HCT116 (cell line): ENCODE measurements at regions not wholly inside any gene's neighbourhood (a gene's known extent, or its start where the extent isn't known, plus 50 kb on each side); places are given as distances from the start of the nearest gene placed in this dataset.

Source experiments
- ATAC-seq: fragments of 200-7000 bp; cut with Tn5 transposase; 2 replicates; pipeline ENCODE4 v1.9.1; 2020; ENCODE audit warnings: mild to moderate bottlenecking, moderate library complexity
- BruUV-seq: library from RNA; stranded (reverse); fragments of 400-500 nt; replicated peaks from 2 replicates; lab custom pipeline; 2021; lab: Mats Ljungman, UMichigan
- CTCF ChIA-PET: fragments of 300-600 bp; sonication (Branson Sonifier 250); formaldehyde crosslinking; loops from one replicate; lab custom pipeline; 2021; ENCODE audit warnings: antibody characterized with exemption; lab: Charles Lee
- POLR2A ChIA-PET: fragments of 300-600, 350-600 bp; sonication (Branson Sonifier 250); formaldehyde crosslinking; loops from one replicate; lab custom pipeline; 2021; ENCODE audit warnings: antibody characterized with exemption; lab: Charles Lee
- RAD21 ChIA-PET, 2 experiments: fragments of 300-600 bp; sonication (Branson Sonifier 250); formaldehyde crosslinking; loops; one replicate each; lab custom pipeline; 2023; ENCODE audit warnings: low total read pairs in 2 of 2; ENCODE audit not compliant: uncharacterized antibody in 2 of 2, unreplicated experiment in 2 of 2, low non-redundant PET in 1 of 2; lab: Charles Lee
- DNase-seq: peaks from one replicate; pipeline ENCODE4 v3.0.0-alpha.2; 2010; ENCODE audit warnings: low read depth, low spot score
- H2AFZ ChIP-seq: fragments of 200-600 bp; shearing (Covaris generic), sonication (generic); 2 replicates; pipeline ENCODE4 v1.6.1; 2017; ENCODE audit warnings: low read depth, mixed run types, mixed read lengths, antibody characterized with exemption, low read length; ENCODE audit not compliant: poor library complexity, severe bottlenecking
- H3K27ac ChIP-seq: 2 replicates; pipeline ENCODE4 v1.5.1; 2012; ENCODE audit warnings: low read depth, low read length
- H3K27me3 ChIP-seq: fragments of 200-600 bp; sonication (generic); 2 replicates; pipeline ENCODE4 v1.6.1; 2016; ENCODE audit warnings: mixed run types, low read length, mixed read lengths; ENCODE audit not compliant: insufficient read depth
- H3K36me3 ChIP-seq, 2 experiments: fragments of 200-500 bp in 1 of 2; fragments of 200-600 bp in 1 of 2; sonication (Bioruptor generic) in 1 of 2; sonication (generic) in 1 of 2; 2 replicates each; pipeline versions ENCODE4 v1.5.1 to v1.6.1; 2014 to 2016; ENCODE audit warnings: low read length in 2 of 2, inconsistent platforms in 1 of 2, mixed read lengths in 1 of 2, mixed run types in 1 of 2; ENCODE audit not compliant: insufficient read depth in 2 of 2, control insufficient read depth in 1 of 2
- H3K4me1 ChIP-seq, 2 experiments: fragments of 200-600 bp in 1 of 2; sonication (generic) in 1 of 2; 2 replicates each; pipeline versions ENCODE4 v1.5.1 to v1.6.1; 2012 to 2017; ENCODE audit warnings: low read length in 2 of 2, inconsistent platforms in 1 of 2, mild to moderate bottlenecking in 1 of 2, mixed read lengths in 1 of 2, mixed run types in 1 of 2, moderate library complexity in 1 of 2; ENCODE audit not compliant: insufficient read depth in 2 of 2, control insufficient read depth in 1 of 2
- H3K4me2 ChIP-seq: fragments of 200-600 bp; sonication (generic); 2 replicates; pipeline ENCODE4 v1.6.1; 2017; ENCODE audit warnings: mixed run types, low read length, mixed read lengths
- H3K4me3 ChIP-seq, 2 experiments: fragments of 200-600 bp in 1 of 2; sonication (generic) in 1 of 2; replicated peaks in 1 of 2; 2 replicates each; pipeline ENCODE4 v1.5.1; 2011 to 2016; ENCODE audit warnings: low read length in 2 of 2, control low read depth in 1 of 2, low read depth in 1 of 2, mild to moderate bottlenecking in 1 of 2, mixed read lengths in 1 of 2, mixed run types in 1 of 2
- H3K79me2 ChIP-seq: fragments of 200-600 bp; sonication (generic); 2 replicates; pipeline ENCODE4 v1.6.1; 2017; ENCODE audit warnings: mild to moderate bottlenecking, mixed run types, low read length, moderate library complexity, mixed read lengths; ENCODE audit not compliant: insufficient read depth
- H3K9ac ChIP-seq: fragments of 200-600 bp; sonication (generic); 2 replicates; pipeline ENCODE4 v1.6.1; 2016; ENCODE audit warnings: low read length, mixed read lengths
- H3K9me2 ChIP-seq: fragments of 200-600 bp; sonication (generic), shearing (Covaris generic); 2 replicates; pipeline ENCODE4 v1.6.1; 2017; ENCODE audit warnings: mixed run types, mild to moderate bottlenecking, moderate library complexity; ENCODE audit not compliant: insufficient read depth
- H3K9me3 ChIP-seq, 2 experiments: fragments of 200-500 bp in 1 of 2; fragments of 200-600 bp in 1 of 2; sonication (Bioruptor generic) in 1 of 2; sonication (generic) in 1 of 2; 2 replicates each; pipeline ENCODE4 v1.6.1; 2014 to 2017; ENCODE audit warnings: low read length in 2 of 2, mixed read lengths in 2 of 2, inconsistent platforms in 1 of 2, low read depth in 1 of 2, mild to moderate bottlenecking in 1 of 2, mixed run types in 1 of 2, moderate library complexity in 1 of 2; ENCODE audit not compliant: control insufficient read depth in 1 of 2, insufficient read depth in 1 of 2
- H4K20me1 ChIP-seq: fragments of 200-600 bp; sonication (generic), shearing (Covaris generic); 2 replicates; pipeline ENCODE4 v1.6.1; 2017; ENCODE audit warnings: mixed run types, mild to moderate bottlenecking, moderate library complexity; ENCODE audit not compliant: insufficient read depth
- CEBPB ChIP-seq: IDR thresholded peaks from 2 replicates; pipeline ENCODE4 v1.6.1; 2012; ENCODE audit warnings: low read depth
- ELF1 ChIP-seq: IDR thresholded peaks from 2 replicates; pipeline ENCODE4 v1.6.1; 2012; ENCODE audit warnings: low read depth, borderline replicate concordance
- EZH2 ChIP-seq: fragments of 200-600 bp; sonication (generic); IDR thresholded peaks from 2 replicates; pipeline ENCODE4 v1.6.1; 2017; ENCODE audit warnings: antibody characterized with exemption, mixed run types
- EZH2phosphoT487 ChIP-seq: fragments of 200-600 bp; IDR thresholded peaks from 2 replicates; pipeline ENCODE4 v1.6.1; 2018; ENCODE audit warnings: antibody characterized with exemption, borderline replicate concordance
- FOSL1 ChIP-seq: IDR thresholded peaks from 2 replicates; pipeline ENCODE4 v1.6.1; 2012; ENCODE audit warnings: low read depth
- JUND ChIP-seq: IDR thresholded peaks from 2 replicates; pipeline ENCODE4 v1.6.1; 2012
- POLR2A ChIP-seq: IDR thresholded peaks from 2 replicates; pipeline ENCODE4 v1.7.0; 2011; ENCODE audit warnings: borderline replicate concordance; ENCODE audit not compliant: insufficient read depth, insufficient read length; ENCODE audit errors: extremely low read depth
- POLR2AphosphoS5 ChIP-seq: IDR thresholded peaks from 2 replicates; pipeline ENCODE4 v1.6.1; 2011; ENCODE audit warnings: mild to moderate bottlenecking, low read depth, low read length, moderate library complexity
- SP1 ChIP-seq: IDR thresholded peaks from 2 replicates; pipeline ENCODE4 v1.6.1; 2012; ENCODE audit warnings: low read depth
- ZFX ChIP-seq: fragments of 450-650 bp; IDR thresholded peaks from 2 replicates; pipeline ENCODE4 v1.6.1; 2017
- intact Hi-C: fragments of 100-400 bp; cut with micrococcal nuclease; formaldehyde crosslinking; loops from 2 replicates; pipeline ENCODE4 v1.10.0; 2022
- TF ChIP-seq, protein P1 (sequence below), 3 experiments: fragments of 200-600 bp in 1 of 3; sonication (generic) in 1 of 3; IDR thresholded peaks in 2 of 3; conservative IDR thresholded peaks in 1 of 3; 2 replicates each; pipeline ENCODE4 v1.5.1; 2012 to 2017; ENCODE audit warnings: low read depth in 2 of 3, low read length in 2 of 3, antibody characterized with exemption in 1 of 3, borderline replicate concordance in 1 of 3, control low read depth in 1 of 3, mild to moderate bottlenecking in 1 of 3, mixed read lengths in 1 of 3, mixed run types in 1 of 3, moderate library complexity in 1 of 3; ENCODE audit not compliant: insufficient read depth in 1 of 3
- TF ChIP-seq, protein P2 (sequence below): IDR thresholded peaks from 2 replicates; pipeline ENCODE4 v1.6.1; 2012
- TF ChIP-seq, protein P3 (sequence below): IDR thresholded peaks from 2 replicates; pipeline ENCODE4 v1.6.1; 2012; ENCODE audit warnings: low read depth
- TF ChIP-seq, protein P4 (sequence below): IDR thresholded peaks from 2 replicates; pipeline ENCODE4 v1.6.1; 2012

DNA sequence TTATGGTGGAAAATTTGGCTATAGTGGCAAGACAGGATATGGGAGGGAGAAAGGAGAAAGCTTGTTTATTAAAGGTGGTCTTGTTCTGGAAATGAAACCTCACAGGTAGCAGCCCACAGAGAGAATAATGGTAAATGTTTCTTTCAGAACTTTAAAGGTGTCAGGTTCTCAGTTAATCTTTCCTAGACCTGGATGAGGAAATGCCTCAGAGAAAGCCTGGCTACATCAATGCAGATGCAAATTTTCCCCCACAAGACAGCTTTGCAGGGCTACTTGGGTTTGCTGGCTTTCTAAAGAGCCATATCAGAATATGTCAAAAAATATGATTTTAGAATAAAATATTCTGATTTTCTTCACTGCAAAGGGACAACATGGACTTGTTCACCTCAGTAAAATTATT, 715.0 kb downstream of the FAM133A start:
- POLR2A ChIA-PET = no interaction called here
- H3K4me1 ChIP-seq = no peaks in the 10 kb centered on the region
- DNase-seq (no peak), ATAC-seq (no peak)
- intact Hi-C loops = no loop called here
- H3K9me3 ChIP-seq = no peaks in the 10 kb centered on the region
- no peaks in the 10 kb centered on the region for H4K20me1 ChIP-seq
- H2AFZ ChIP-seq = no peak overlapping the region
- H3K27ac ChIP-seq = no peak overlapping the region
- H3K4me3 ChIP-seq = no peak overlapping the region
- no peak overlapping the region for H3K9ac ChIP-seq
- H3K9me2 ChIP-seq = no peaks in the 10 kb centered on the region
- H3K4me2 ChIP-seq = no peak overlapping the region
- CTCF ChIA-PET = no interaction called here
- H3K27me3 ChIP-seq = no peaks in the 10 kb centered on the region
- RAD21 ChIA-PET = no interaction called here
- TF ChIP-seq SP1 = no peak
- TF ChIP-seq FOSL1 = no peak
- TF ChIP-seq EZH2 = no peak
- TF ChIP-seq, protein P1, sequence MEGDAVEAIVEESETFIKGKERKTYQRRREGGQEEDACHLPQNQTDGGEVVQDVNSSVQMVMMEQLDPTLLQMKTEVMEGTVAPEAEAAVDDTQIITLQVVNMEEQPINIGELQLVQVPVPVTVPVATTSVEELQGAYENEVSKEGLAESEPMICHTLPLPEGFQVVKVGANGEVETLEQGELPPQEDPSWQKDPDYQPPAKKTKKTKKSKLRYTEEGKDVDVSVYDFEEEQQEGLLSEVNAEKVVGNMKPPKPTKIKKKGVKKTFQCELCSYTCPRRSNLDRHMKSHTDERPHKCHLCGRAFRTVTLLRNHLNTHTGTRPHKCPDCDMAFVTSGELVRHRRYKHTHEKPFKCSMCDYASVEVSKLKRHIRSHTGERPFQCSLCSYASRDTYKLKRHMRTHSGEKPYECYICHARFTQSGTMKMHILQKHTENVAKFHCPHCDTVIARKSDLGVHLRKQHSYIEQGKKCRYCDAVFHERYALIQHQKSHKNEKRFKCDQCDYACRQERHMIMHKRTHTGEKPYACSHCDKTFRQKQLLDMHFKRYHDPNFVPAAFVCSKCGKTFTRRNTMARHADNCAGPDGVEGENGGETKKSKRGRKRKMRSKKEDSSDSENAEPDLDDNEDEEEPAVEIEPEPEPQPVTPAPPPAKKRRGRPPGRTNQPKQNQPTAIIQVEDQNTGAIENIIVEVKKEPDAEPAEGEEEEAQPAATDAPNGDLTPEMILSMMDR (IDR thresholded peaks at IDR 0.05 in 2 of 3, conservative IDR thresholded peaks at IDR 0.05 in 1 of 3; ENCODE audit: borderline replicate concordance in 1 of 3, insufficient read depth in 1 of 3, low read depth in 2 of 3, low read length in 2 of 3) = no peak
- TF ChIP-seq, protein P2, sequence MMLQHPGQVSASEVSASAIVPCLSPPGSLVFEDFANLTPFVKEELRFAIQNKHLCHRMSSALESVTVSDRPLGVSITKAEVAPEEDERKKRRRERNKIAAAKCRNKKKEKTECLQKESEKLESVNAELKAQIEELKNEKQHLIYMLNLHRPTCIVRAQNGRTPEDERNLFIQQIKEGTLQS = no peak
- no peak for TF ChIP-seq ELF1
- TF ChIP-seq CEBPB = no peak
- no peak for TF ChIP-seq JUND
- TF ChIP-seq, protein P3, sequence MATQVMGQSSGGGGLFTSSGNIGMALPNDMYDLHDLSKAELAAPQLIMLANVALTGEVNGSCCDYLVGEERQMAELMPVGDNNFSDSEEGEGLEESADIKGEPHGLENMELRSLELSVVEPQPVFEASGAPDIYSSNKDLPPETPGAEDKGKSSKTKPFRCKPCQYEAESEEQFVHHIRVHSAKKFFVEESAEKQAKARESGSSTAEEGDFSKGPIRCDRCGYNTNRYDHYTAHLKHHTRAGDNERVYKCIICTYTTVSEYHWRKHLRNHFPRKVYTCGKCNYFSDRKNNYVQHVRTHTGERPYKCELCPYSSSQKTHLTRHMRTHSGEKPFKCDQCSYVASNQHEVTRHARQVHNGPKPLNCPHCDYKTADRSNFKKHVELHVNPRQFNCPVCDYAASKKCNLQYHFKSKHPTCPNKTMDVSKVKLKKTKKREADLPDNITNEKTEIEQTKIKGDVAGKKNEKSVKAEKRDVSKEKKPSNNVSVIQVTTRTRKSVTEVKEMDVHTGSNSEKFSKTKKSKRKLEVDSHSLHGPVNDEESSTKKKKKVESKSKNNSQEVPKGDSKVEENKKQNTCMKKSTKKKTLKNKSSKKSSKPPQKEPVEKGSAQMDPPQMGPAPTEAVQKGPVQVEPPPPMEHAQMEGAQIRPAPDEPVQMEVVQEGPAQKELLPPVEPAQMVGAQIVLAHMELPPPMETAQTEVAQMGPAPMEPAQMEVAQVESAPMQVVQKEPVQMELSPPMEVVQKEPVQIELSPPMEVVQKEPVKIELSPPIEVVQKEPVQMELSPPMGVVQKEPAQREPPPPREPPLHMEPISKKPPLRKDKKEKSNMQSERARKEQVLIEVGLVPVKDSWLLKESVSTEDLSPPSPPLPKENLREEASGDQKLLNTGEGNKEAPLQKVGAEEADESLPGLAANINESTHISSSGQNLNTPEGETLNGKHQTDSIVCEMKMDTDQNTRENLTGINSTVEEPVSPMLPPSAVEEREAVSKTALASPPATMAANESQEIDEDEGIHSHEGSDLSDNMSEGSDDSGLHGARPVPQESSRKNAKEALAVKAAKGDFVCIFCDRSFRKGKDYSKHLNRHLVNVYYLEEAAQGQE = no peak
- TF ChIP-seq, protein P4, sequence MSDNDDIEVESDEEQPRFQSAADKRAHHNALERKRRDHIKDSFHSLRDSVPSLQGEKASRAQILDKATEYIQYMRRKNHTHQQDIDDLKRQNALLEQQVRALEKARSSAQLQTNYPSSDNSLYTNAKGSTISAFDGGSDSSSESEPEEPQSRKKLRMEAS = no peak
- TF ChIP-seq ZFX = no peak
- TF ChIP-seq EZH2phosphoT487 = no peak
- no peak for TF ChIP-seq POLR2AphosphoS5
- TF ChIP-seq POLR2A = no peak
- BruUV-seq = no TSS peak
- no peaks in the 10 kb centered on the region for H3K36me3 ChIP-seq
- no peaks in the 10 kb centered on the region for H3K79me2 ChIP-seq
